GM18508 (cell line): ENCODE measurements at regions not wholly inside any gene's neighbourhood (a gene's known extent, or its start where the extent isn't known, plus 50 kb on each side); places are given as distances from the start of the nearest gene placed in this dataset.

ENCODE experiments used
- ATAC-seq: cut with Tn5 transposase; IDR thresholded peaks from one replicate; pipeline ENCODE4 v1.9.1; 2021; ENCODE audit warnings: moderate number of reproducible peaks; ENCODE audit not compliant: insufficient read depth, unreplicated experiment

DNA sequence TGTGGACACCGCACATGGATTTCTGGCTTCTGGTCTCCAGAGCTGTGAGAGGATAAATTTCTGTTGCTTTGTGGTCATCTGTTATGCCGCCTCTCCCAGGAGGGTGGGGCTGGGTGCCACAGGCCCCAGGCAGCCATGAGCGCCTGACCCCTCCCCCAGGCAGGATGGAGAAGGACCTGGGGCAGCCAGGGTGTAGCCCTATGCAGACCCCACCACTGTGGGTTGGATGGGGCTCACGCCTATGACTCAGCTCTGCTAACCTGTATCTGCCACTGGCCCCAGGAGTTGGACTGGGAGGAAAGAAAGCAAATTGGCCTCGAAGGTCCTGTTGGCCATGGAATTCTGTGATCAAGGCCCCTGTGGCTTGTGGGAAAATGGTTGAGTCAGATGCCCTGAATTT lies 1351.1 kb downstream of the BRD1 start:
- no peak for ATAC-seq

DNA sequence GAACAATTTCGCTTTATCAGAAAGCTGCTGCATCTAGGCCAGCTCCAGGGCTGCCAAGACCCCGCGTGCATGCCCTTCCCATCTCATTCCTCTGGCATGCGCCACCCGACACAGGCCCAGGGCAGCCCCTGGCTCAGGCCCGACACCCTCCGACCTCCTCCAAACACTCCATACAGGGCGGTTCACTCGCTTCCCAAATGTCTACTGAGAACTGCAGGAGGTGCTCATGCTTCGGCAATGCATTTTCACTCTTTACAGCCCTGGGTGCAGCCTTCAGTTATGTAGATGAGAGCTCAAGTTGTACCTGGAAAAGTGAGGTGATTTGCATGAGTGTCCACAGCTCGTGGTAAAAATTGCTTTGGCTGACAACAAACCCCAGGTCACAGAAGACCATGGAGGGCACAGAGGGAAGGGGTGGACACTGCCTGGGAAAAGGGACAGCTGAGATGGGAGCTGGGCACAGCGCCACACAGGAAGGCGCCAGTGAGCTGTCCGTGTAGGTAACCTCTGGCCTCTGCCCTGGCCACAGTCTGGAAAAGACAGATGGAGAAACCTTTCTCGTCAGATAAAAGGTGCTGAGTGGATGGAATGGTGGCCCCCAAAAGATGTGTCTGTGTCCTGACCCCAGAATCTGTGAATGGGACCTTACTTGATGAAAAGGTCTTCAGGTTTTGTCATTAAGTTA lies 1351.9 kb downstream of the BRD1 start:
- ATAC-seq = no peak

DNA sequence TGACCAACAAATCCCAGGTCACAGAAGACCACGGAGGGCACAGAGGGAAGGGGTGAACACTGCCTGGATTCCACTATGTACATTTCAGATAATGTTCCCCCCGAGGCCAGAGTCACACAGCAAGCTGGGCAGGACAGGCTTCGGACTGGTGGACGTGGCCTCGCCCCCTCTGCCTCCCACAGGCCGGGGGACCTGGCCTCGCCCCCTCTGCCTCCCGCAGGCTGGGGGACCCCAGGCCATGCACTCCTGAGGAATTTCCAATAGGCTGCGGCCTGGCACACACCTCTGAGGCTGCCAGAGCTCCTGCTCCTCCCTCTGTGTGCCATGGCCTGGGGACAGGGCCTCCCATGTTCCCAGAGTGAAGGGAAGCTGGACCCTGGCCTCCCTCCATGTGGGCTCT lies 1352.8 kb downstream of the BRD1 start:
- ATAC-seq = no peak

DNA sequence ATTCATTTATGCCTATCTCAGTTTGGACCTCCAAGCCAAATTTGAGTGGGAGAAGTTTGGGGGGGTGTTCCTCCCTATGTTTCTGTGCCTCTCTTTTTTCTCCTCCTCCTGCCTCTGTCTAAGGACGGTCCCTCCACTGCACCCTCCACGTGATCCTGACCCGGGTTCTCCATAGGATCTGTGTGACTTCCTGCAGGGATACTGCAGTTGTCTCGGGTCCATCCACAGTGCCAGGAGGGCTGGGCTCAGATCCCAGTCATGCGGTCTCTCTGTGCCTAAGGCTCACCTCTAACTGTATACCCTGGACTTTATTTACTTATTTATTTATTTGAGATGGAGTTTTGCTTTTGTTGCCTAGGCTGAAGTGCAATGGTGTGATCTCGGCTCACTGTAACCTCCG lies 1354.5 kb downstream of the BRD1 start:
- no peak for ATAC-seq

DNA sequence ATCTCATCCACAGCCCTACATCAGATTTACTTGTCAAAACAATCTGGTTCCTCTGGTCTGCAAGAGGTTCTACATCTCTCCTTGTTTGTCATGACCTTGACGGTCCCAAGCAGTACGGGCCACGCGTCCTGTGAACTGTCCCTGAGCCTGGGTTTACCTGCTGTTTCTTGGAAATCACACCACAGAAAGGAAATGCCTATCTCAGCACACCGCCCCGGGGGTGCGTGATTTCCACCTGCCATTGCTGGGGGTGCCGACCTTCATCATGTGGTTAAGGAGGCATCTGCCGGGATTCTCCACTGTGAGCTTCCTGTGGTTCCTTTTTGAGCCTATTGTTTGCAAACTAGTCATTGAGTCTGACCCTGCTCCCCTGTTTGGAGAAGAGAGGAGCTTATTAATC lies 1363.4 kb downstream of the BRD1 start:
- no peak for ATAC-seq

DNA sequence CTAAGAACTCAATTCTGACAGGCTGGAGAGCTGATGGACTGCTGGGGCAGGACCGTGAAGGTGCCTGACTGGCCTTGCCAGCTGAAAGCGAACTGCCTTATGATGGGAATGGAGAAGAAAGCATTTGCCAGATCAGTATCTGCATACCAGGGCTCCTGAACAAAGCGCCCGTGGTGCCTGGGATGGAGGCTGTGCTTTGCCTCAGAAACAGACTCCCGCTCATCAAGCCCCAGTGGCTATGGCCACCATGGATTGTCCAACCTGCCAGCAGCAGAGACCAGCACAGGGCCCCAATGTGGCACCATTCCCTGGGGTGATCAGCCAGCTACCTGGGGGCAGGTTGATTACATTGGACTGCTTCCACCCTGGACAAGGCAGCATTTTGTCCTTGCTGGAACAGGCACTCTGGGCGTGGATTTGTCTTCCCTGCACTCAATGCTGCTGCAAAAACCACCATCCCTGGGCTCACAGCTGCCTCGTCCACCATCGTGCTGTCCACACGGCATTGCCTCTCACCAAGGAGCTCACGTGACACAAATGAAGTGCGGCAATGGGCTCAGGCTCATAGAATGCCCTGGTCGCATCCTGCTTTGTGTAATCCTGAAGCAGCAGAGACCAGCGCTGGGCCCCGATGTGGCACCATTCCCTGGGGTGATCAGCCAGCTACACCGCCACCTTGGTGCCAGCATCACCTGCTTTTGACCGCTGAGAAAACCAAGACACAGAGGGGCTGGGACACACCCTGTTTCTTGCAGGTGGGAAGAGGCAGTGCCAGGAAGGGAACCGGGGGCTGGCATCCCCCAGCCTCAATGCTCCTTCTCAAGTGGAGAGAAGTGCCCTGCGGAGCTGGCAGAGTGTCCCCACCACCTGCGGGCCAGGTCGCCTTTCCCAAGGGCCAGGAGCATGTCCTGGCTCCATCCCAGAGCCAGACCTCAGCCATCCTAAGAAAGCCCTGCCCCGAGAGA lies 1367.5 kb downstream of the BRD1 start:
- ATAC-seq = no peak

DNA sequence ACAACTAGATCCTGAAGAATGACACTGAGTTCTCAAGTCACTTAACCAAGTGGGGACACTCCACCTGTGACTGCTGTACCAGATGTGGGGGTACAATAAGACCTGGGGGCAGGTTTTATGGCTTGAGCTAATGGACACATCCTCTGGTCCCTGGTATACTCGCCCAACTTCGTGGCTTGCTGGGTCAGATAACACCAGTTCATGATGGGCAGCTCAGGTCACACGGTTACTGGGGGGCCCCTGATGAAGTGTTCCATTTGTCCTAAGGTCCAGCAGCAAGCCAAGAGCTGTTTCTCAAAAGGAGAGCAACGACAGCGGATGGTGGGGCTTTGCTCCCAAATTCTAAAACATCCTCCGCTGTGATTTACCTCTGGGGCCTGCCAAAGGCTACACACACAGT lies 1368.4 kb downstream of the BRD1 start:
- ATAC-seq = no peak

DNA sequence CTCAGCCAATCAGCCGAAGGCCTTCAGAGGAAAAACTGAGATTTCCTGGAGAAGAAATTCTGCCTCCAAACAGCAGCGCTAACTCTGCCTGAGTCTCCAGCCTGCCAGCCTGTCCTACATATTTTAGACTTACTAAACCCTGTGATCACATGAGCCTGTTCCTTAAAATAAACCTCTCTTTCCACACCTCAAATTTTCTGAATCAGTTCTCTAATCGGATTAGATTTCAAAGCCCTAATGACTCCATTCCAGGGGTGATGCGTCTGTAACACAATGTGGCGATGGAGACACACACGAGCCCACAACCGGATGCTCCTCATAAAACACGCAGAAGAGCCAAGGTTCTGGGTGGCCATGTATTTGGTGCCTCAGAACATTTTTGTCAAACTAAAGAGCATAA lies 1371.2 kb downstream of the BRD1 start:
- ATAC-seq = no peak

DNA sequence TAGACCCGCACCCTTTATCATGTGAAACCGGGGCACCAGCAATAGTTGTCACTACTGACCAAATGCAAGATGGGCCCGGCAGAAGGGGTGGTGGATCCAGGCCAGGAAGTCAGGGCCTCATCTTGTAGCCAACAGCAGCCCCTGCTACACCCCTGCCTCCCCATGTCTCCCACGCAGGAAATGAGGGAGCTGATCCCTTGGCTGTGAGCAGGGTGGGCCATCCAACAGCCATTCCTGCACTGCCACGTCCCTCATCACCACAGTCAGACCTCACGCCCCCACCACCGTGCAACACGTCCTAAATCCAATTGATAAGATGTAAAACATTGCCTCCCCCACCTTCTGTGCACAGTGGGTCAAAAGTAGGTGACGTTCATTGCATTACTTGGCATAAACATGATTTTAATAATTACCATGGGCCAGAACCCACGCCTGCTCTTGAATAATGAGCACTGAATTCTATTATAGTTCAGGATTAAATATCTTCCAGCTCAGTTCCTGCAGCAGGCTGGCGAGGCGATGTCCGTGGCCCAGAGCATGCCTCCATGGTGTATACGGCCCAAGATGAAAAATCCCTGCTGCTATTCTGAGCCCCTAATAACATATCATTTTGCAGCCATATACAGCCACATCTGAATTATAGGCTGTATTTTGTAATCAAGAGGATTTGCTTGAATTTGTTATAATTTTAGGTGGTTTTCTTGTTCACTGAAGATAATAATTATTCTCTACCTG lies 1373.8 kb downstream of the BRD1 start:
- ATAC-seq = no peak

DNA sequence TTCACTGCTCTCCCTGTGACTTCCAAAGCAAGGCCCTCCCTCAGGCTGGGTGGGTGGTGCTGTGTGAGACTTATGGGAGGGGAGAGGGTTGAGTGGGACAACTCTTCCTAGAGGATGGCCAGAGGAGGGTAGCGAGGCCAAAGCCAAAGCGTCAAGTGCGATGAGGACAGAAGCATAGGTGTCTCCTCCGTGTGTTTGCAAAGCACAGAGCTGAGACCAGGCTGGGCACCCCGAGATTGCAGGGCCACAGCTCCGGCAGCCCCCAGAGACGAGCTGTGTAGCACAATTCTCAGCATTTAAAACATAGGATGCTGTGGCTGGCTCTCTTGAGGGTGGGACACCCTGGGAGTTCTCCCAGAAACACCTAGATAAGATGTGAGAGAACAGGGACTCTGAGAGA lies 1374.5 kb downstream of the BRD1 start:
- ATAC-seq = no peak

DNA sequence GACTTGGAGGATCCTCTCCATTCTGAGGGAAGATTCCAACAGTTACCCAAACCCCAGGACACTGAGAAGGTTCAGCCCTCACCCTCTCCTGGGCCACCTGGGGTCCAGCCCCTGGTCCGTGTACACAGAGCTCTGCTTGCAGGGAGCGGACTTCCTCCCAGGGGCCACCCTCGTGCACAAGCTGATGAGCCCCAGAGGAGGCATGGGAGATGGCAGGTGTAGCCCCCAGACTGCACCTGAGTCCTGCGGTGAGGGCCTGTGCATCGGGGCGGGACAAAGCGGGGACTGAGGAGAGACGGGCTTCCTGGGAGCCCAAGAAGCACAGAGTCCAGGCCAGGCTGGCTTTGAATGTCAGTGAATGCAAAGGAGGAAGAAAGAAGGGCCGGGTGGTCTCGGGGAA lies 1374.9 kb downstream of the BRD1 start:
- ATAC-seq = no peak

DNA sequence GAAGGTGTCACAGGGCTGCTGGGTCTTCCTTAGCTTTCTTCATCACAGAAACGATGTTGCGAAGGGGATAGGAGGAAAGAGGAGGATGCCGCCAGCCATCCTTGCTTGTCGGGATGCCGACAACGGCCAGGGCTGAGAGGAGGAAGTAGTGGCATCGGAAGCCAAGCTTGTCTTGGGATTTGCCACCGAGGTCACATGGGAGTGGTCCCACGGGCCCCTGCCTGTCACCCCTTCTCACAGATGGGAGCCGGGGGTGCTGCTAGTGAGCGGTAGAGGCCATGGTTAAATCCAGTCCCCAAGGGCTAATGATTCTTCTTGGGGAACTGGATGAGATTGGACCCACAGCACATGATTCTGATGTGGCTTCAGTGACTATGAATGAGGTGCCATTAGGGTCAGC lies 1375.8 kb downstream of the BRD1 start:
- ATAC-seq = no peak

DNA sequence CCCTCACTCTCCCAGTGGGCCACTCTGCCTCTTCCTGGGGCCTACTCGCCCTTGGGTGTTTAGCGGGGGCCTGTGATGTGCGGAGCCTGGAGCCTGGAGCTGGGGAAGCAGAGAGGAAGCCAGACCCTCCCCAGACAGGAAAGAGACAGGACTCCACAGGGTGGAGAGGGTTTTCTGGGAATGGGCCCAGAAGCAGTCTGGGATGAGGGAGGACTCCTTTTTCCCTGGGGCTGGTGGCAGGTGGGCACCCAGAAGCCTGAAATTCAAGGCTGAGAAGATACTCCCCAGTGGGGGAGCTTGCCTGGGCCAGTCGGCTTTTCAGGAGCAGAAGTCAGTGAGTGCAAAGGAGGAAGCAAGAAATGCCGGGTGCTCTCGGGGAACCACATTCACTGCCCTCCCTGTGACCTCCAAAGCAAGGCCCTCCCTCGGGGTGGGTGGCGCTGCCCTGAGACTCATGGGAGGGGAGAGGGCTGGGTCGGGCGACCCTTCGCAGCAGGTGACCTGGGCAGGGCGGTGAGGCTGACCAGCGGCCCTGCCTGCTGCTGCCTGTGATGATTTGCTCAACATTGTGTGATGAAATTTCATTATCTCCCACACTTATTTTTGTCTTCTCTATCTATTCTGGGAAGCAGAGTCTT lies 1377.4 kb downstream of the BRD1 start:
- ATAC-seq = no peak

DNA sequence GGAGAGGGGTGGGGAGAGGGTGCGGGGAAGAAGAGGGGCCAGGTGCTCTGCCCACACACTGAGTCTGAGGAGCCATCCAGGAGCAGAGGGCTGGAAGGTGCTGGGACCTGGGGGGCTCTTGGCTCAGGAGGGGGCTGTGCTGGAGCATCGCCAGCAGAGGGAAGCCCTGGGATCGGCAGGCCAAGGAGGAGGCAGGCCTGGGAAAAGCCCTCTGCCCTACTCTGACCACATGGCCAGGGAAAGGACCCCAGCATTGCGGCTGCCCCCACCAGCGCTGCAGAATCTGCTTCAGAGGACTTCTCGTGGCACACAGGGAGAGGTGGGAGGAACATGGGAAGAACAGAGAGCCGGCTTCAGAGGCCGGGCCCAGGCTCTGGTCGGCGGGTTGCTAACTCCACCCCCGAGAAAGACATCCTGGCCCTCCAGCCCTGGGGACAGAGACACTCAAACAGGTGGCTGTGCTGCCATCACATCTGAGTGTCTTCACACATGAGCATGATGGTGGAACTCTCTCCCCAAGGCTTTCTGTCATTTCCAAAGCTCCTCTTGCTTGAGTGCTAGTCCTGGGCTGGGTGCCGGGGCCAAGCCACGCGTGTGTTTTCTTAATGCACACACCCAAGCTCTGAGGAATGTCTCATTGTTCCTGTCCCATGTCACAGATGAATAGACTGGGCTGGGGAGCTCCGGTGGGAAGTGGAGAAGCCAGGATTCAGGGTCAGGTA lies 1378.0 kb downstream of the BRD1 start:
- ATAC-seq = no peak

DNA sequence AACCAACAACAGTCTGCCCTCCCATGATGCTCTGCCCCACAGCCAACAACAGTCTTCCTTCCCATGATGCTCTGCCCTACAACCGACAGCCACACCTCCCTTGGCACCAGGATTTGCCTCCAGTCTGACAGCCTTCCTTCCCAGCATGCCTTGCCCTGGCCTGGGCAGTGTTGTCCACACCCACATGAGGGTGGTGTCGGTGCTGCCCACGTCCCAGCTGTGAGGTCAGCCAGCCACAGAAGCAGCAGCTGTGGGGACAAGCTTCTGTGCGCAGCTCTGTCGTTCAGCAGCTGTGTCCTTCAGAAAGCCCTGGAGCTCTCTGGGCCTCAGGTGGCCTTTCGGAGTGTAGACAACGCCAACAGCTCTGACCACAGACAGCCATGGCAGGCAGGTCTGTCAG lies 1378.9 kb downstream of the BRD1 start:
- no peak for ATAC-seq

DNA sequence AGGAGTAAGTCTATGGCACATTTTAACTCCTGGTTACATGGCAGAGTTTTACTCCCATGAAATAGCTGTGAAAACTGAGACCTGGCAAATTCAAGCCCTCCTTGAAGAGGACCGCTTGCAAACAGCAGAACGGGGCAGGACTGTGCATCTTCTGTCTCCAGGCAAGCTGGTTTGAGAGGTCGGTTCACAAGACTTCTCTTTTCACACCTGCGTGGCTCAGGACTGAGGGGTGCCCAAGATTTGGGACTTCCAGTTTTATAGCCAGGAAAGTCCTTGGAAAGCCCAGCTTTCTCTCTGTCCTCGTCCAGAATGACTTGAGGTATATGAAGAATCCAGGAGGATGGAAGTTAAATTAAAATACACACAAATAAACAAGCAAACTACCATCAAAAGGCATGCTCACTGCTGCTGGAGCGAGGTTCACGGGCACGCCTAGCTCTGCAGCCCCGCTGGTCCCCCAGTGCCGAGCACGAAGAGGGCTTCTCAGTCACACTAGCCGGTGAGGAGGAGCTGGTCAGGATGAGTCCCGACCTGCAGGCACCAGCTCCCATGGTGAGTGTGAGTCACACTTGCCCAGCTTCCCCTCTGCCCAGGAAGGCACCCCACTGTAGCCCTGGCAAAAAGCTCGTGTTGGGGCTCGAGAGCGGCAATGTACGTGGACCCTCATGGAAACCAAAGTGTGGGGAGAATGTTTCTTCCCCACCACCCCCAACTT lies 1382.4 kb downstream of the BRD1 start:
- no peak for ATAC-seq

DNA sequence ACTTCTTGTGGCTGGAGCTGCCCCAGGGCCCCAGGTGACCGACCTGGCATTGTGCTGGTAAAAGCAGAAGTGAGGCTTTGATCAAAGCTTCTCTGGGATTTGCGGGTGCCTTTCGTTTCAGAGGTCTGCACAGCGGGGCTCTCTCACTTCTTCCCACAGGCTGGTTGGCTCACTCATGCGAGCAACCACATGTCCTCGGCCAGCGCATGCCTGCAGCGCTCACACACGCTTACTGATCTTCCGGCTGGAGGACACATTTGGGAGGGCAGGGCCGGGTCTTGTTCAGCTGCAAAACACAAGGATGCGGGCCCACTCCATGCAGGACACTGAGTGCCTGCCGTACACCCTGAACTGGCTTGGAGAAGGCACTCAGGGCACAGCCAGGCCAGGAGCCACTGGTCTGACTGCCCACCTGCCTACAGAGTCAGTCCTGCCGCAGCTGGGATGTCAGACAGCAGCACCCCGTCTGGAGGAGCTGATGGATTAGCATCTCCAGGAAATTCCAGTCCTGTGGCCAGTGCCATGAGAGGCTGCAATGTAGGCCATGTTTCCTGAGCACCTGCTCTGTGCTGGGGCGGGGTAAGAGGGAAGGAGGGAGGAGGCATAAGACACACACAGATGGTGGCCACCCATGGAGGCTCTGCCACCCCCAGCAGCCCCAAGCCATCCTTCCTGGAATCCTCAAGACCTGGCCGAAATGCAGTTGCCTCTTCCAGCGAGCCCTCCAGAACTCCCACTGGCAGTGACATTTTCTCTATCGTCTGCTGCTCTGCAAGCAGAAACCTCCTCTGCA lies 1383.2 kb downstream of the BRD1 start:
- peak; percentile 47 for ATAC-seq

DNA sequence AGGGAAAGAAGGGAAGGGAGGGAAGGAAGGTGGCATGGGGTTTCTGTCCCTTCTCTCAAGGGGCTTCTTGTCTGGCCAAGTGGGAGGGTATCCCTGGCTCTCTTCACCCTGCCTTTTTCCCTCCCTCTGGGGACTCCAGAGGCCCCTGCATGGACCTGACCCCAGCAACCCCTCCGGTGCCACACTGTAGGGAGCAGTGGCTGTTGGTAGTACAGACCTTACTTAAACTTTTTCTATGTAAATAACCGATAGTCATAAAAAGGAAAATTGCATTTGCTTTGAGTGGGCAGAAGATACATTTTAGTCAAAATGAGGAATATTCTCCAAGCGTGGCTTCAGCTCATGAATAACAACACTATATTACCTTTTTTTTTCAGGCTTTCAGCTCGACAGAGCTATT lies 1384.0 kb downstream of the BRD1 start:
- no peak for ATAC-seq

DNA sequence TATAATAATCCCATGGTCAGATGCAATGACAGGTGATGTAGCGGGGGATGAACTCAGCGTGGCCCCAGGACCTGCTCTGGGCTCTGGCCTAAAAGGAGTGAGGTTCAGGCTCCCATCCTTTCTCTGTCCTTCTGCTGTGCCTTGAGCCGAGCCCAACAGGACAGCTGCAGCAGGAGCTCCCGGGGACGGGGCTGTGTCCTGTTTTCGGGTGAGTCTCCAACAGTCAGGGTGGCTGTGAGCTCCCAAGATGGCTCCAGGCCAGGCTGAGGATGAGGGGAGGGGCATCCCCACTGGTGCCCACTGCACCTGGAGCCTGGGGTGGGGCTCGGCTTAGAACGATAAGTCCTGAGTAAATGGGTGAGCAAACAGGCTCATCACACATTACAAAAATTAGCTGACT lies 1385.0 kb downstream of the BRD1 start:
- no peak for ATAC-seq
